ENCODE measurements at regions not wholly inside any gene's neighbourhood (a gene's known extent, or its start where the extent isn't known, plus 50 kb on each side); places are given as distances from the start of the nearest gene placed in this dataset.

DNA sequence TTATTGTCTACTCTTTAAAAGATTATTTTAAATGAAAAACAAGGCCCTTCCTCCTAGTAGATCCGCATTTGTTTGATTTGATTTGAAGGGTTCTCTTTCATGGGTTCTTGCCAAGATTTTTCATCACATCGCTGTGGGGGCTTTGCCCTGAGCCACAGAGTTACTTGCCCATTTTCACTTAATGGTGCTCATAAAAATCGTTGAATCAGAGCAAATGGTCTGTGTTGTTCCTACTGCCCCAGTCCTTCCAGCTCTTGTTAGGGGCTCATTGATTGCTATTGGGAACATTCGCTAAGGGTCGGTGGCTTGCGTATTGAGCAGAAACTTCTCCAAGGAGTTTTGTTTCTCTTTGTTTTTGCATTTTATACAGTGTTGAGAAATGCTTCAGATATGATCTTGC, 1023.4 kb upstream of the CDH8 start:
- TF ChIP-seq, protein P1, sequence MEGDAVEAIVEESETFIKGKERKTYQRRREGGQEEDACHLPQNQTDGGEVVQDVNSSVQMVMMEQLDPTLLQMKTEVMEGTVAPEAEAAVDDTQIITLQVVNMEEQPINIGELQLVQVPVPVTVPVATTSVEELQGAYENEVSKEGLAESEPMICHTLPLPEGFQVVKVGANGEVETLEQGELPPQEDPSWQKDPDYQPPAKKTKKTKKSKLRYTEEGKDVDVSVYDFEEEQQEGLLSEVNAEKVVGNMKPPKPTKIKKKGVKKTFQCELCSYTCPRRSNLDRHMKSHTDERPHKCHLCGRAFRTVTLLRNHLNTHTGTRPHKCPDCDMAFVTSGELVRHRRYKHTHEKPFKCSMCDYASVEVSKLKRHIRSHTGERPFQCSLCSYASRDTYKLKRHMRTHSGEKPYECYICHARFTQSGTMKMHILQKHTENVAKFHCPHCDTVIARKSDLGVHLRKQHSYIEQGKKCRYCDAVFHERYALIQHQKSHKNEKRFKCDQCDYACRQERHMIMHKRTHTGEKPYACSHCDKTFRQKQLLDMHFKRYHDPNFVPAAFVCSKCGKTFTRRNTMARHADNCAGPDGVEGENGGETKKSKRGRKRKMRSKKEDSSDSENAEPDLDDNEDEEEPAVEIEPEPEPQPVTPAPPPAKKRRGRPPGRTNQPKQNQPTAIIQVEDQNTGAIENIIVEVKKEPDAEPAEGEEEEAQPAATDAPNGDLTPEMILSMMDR (IDR thresholded peaks at IDR 0.05; ENCODE audit: low read length): no peak
- TF ChIP-seq EZH2phosphoT487 (IDR thresholded peaks at IDR 0.05; ENCODE audit: low read length): no peak
